ENCODE measurements at regions not wholly inside any gene's neighbourhood (a gene's known extent, or its start where the extent isn't known, plus 50 kb on each side); places are given as distances from the start of the nearest gene placed in this dataset.

- DNase-seq (ENCODE audit: low read depth), result no peak
- Histone ChIP-seq H3K36me3 (ENCODE audit: control insufficient read depth, insufficient read depth, low read length, severe bottlenecking) (no peaks in the 10 kb centered on the region), H3K4me1 (ENCODE audit: control insufficient read depth, insufficient read depth, low read length) (no peaks in the 10 kb centered on the region), H3K27me3 (replicated peaks; ENCODE audit: control insufficient read depth, insufficient read depth, low read length) (peaks cover 12% of the 10 kb centered on the region), H3K9ac (ENCODE audit: low read length) (no peak overlapping the region), H3K4me3 (ENCODE audit: low read length) (no peak overlapping the region), H3K9me3 (ENCODE audit: control insufficient read depth, low read length) (no peaks in the 10 kb centered on the region)
These were observed 246.9 kb upstream of the ADAMTS16 start for GRCh38 chr5:4893063-4893744.

DNA sequence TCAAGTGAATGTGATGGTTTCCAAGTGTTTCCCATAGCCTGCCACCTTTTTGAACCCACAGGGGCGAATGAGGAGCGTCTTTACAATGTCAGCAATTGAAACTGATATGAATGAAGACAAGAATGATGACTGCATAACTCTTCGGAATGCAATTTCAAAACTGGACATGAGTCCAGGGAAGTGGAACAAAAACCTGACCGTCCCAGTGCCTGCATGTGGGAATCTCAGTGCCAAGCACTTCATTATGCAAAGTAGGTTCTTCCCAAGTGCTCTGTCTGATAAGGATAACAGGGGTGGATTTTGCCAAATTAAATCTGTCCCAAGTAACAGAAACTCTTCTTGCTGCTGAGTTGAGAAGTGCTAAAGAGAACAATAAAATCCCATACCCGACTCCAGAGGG lies 243.8 kb upstream of the ADAMTS16 start:
- Histone ChIP-seq H3K9ac (ENCODE audit: low read length) (no peak overlapping the region), H3K36me3 (ENCODE audit: control insufficient read depth, insufficient read depth, low read length, severe bottlenecking) (no peaks in the 10 kb centered on the region), H3K9me3 (ENCODE audit: control insufficient read depth, low read length) (no peaks in the 10 kb centered on the region), H3K4me3 (ENCODE audit: low read length) (no peak overlapping the region), H3K27me3 (replicated peaks; ENCODE audit: control insufficient read depth, insufficient read depth, low read length) (peaks cover 19% of the 10 kb centered on the region), H3K4me1 (ENCODE audit: control insufficient read depth, insufficient read depth, low read length) (no peaks in the 10 kb centered on the region)
- DNase-seq (ENCODE audit: low read depth), result no peak

DNA sequence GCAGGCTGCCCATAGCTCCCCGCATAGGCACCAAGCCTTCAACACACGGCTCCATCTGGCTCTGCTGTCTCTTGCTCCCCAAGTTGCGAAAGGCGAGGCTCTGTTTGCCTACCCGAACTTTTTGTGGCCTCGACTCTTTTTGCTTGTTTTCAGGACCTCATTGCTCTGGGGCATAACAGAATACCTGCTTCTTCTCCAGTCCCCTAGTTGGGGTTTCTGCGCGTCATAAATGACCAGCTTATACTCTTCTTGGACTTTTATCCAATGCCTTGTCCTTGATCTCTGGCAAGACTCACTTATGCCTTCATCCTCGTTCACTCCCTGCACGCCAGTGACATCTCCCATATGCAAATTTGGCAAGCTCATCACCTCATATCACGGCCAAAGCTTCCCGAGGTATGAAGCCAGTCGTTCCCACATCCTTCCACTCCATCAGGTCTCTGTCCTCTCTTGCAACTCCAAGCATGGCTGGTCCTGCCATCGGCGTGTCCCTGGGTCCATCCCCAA lies 238.8 kb upstream of the ADAMTS16 start:
- no peak for DNase-seq (ENCODE audit: low read depth)
- Histone ChIP-seq H3K4me3 (ENCODE audit: low read length) (no peak overlapping the region), H3K4me1 (ENCODE audit: control insufficient read depth, insufficient read depth, low read length) (peaks cover 11% of the 10 kb centered on the region), H3K27me3 (replicated peaks; ENCODE audit: control insufficient read depth, insufficient read depth, low read length) (peaks cover 35% of the 10 kb centered on the region), H3K9ac (ENCODE audit: low read length) (no peak overlapping the region), H3K36me3 (ENCODE audit: control insufficient read depth, insufficient read depth, low read length, severe bottlenecking) (no peaks in the 10 kb centered on the region), H3K9me3 (ENCODE audit: control insufficient read depth, low read length) (no peaks in the 10 kb centered on the region)

DNA sequence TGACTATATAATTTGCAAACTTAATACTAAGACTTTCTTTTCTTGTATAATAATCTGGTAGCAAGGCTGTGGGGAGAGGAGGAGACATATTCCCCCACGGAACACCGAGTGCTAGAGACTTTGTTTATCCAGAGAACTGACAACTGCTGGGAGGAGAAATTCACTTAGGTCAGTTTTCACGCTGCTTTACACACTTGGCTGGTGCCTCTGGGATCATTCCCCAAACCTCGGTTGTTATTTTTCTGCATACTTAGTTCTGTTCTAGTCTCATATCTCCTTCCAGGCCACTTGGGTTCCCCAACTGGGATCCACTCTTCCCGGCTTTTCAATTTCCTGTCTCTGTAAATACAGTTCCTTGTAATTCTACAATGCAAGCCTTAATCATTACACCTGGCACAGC lies 238.2 kb upstream of the ADAMTS16 start:
- no peak overlapping the region for H3K9ac ChIP-seq (ENCODE audit: low read length)
- H3K4me1 ChIP-seq (ENCODE audit: control insufficient read depth, insufficient read depth, low read length), result peaks cover 15% of the 10 kb centered on the region
- no peaks in the 10 kb centered on the region for H3K36me3 ChIP-seq (ENCODE audit: control insufficient read depth, insufficient read depth, low read length, severe bottlenecking)
- DNase-seq (ENCODE audit: low read depth), result no peak
- no peaks in the 10 kb centered on the region for H3K9me3 ChIP-seq (ENCODE audit: control insufficient read depth, low read length)
- H3K27me3 ChIP-seq (replicated peaks; ENCODE audit: control insufficient read depth, insufficient read depth, low read length), result peaks cover 35% of the 10 kb centered on the region
- no peak overlapping the region for H3K4me3 ChIP-seq (ENCODE audit: low read length)

DNA sequence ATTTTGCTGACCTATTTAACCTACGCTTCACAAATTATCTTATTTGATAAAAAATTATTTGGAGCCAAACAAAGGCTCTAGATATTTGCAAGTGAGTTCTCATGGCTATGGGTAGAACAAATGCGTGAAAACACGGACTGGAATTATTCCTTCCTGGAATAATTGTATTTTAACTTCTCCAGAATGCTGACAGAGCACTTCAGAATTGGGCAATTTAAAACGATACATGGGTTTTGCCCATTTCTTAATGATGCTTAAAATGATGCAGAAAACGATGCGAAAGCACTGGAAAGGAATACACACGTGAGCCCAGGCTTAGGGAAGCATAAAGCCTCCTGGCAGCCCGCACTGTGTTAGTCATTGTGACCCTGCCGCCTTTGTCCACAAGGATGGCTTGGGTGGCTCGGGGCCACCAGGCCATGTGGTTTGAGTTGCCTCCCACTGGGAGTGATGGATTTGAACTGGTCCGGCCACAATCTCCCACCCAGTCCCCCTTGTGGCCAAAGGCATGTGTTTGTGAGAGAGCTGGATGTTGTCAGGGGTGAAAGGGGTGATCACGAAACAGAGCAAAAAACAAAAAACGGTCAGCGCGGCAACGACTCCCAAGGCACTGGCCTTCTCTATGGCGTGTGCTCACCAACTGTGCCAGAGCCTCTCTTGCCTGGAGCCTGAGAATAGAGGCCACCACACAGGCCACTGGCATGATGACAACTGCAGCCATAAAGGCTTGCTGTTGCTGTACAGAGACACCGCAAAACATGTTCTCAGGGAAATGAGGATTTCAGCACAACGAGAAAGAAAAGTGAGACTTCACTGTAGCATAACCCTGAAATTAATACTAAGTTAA lies 234.2 kb upstream of the ADAMTS16 start:
- no peak for DNase-seq (ENCODE audit: low read depth)

DNA sequence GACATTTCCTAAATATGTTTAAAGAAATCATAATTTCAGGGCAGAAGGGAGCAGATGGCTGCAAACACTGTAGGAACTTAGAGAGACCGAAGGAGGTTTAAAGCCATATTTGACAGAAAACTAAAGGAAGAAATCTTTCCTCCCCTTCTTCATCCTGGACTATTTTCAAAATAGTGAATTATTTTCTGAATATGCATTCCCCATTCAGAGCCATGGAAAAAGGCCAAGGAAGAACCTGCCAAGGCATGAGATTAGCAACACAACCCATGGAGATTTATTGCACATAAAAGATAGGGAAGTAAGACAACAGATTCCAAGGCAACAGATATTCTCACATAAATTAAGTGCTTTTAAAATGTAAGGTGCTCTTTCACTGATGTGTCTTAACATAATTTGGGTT lies 233.3 kb upstream of the ADAMTS16 start:
- no peak for DNase-seq (ENCODE audit: low read depth)
- Histone ChIP-seq H3K9me3 (ENCODE audit: control insufficient read depth, low read length) (no peaks in the 10 kb centered on the region), H3K9ac (ENCODE audit: low read length) (no peak overlapping the region), H3K4me3 (ENCODE audit: low read length) (no peak overlapping the region), H3K4me1 (ENCODE audit: control insufficient read depth, insufficient read depth, low read length) (peaks cover 15% of the 10 kb centered on the region), H3K27me3 (replicated peaks; ENCODE audit: control insufficient read depth, insufficient read depth, low read length) (peaks cover 40% of the 10 kb centered on the region), H3K36me3 (ENCODE audit: control insufficient read depth, insufficient read depth, low read length, severe bottlenecking) (no peaks in the 10 kb centered on the region)

More for the DNA sequence above, 234.2 kb upstream of the ADAMTS16 start:
- H3K4me3 ChIP-seq (ENCODE audit: low read length), result no peak overlapping the region
- H3K36me3 ChIP-seq (ENCODE audit: control insufficient read depth, insufficient read depth, low read length, severe bottlenecking), result no peaks in the 10 kb centered on the region
- peaks cover 15% of the 10 kb centered on the region for H3K4me1 ChIP-seq (ENCODE audit: control insufficient read depth, insufficient read depth, low read length)
- H3K9ac ChIP-seq (ENCODE audit: low read length), result no peak overlapping the region
- no peaks in the 10 kb centered on the region for H3K9me3 ChIP-seq (ENCODE audit: control insufficient read depth, low read length)
- H3K27me3 ChIP-seq (replicated peaks; ENCODE audit: control insufficient read depth, insufficient read depth, low read length), result peaks cover 42% of the 10 kb centered on the region

- no peak overlapping the region for H3K9ac ChIP-seq (ENCODE audit: low read length)
- no peak overlapping the region for H3K4me3 ChIP-seq (ENCODE audit: low read length)
- no peaks in the 10 kb centered on the region for H3K9me3 ChIP-seq (ENCODE audit: control insufficient read depth, low read length)
- DNase-seq (ENCODE audit: low read depth), result no peak
- peaks cover 15% of the 10 kb centered on the region for H3K4me1 ChIP-seq (ENCODE audit: control insufficient read depth, insufficient read depth, low read length)
- no peaks in the 10 kb centered on the region for H3K36me3 ChIP-seq (ENCODE audit: control insufficient read depth, insufficient read depth, low read length, severe bottlenecking)
- peaks cover 36% of the 10 kb centered on the region for H3K27me3 ChIP-seq (replicated peaks; ENCODE audit: control insufficient read depth, insufficient read depth, low read length)
These were observed 232.6 kb upstream of the ADAMTS16 start for GRCh38 chr5:4907571-4907970.

DNA sequence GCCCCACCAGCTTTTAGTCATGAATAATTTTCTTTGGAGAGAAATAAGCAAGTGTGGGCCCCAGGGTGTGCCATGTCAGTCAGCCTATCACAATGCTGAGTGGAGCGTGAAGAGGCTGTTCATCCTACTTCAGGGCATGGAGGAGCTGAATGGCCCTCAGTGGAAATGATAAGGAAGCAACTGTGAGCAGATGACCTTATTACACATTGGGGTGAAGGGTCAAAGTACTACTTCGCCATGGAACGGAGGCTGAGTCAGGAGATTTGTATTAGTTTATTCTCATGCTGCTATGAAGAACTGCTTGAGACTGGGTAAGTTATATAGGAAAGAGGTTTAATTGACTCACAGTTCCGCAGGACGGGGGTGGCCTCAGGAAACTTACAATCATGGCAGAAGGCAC lies 231.0 kb upstream of the ADAMTS16 start:
- no peaks in the 10 kb centered on the region for H3K9me3 ChIP-seq (ENCODE audit: control insufficient read depth, low read length)
- no peak for DNase-seq (ENCODE audit: low read depth)
- no peak overlapping the region for H3K4me3 ChIP-seq (ENCODE audit: low read length)
- no peak overlapping the region for H3K9ac ChIP-seq (ENCODE audit: low read length)
- peaks cover 15% of the 10 kb centered on the region for H3K4me1 ChIP-seq (ENCODE audit: control insufficient read depth, insufficient read depth, low read length)
- no peaks in the 10 kb centered on the region for H3K36me3 ChIP-seq (ENCODE audit: control insufficient read depth, insufficient read depth, low read length, severe bottlenecking)
- H3K27me3 ChIP-seq (replicated peaks; ENCODE audit: control insufficient read depth, insufficient read depth, low read length), result peaks cover 28% of the 10 kb centered on the region

DNA sequence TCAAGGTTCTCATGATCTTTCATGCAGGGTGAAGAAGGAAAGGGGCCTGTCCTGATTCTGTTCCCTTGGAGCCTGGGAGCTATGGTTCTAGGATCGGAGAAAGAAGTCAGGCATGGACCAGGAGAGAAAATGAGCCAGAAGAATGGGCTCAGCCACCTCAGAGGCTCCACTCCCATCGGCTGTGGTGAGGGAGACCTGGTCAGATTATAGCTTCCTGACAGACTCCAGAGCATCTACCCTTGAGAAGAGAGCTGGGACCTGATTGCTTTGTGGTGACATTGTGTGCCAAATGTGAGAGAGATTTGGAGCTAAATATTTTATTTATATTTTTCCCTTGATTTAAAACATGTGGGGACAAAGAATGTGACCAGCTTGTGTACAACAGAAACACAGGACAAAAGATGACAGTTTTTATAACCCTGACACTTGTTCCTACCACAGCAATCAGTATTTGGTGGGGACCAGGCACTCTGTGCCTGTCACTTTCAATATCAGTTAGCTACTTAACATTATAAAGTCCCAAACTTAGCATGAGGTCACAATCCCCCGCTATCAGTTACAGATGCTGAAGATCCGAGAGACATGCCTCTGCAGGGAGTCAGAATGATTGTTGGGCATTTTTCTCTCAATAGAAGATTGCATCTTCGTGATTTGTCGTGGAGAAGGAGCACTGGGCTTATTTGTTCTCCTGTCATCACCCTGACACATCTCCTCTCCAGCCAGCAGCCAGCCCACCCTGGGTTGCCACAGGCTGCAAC lies 228.3 kb upstream of the ADAMTS16 start:
- H3K9ac ChIP-seq (ENCODE audit: low read length), result no peak overlapping the region
- peaks cover 30% of the 10 kb centered on the region for H3K27me3 ChIP-seq (replicated peaks; ENCODE audit: control insufficient read depth, insufficient read depth, low read length)
- no peaks in the 10 kb centered on the region for H3K36me3 ChIP-seq (ENCODE audit: control insufficient read depth, insufficient read depth, low read length, severe bottlenecking)
- no peak overlapping the region for H3K4me3 ChIP-seq (ENCODE audit: low read length)
- H3K4me1 ChIP-seq (ENCODE audit: control insufficient read depth, insufficient read depth, low read length), result no peaks in the 10 kb centered on the region
- no peak for DNase-seq (ENCODE audit: low read depth)
- no peaks in the 10 kb centered on the region for H3K9me3 ChIP-seq (ENCODE audit: control insufficient read depth, low read length)

DNA sequence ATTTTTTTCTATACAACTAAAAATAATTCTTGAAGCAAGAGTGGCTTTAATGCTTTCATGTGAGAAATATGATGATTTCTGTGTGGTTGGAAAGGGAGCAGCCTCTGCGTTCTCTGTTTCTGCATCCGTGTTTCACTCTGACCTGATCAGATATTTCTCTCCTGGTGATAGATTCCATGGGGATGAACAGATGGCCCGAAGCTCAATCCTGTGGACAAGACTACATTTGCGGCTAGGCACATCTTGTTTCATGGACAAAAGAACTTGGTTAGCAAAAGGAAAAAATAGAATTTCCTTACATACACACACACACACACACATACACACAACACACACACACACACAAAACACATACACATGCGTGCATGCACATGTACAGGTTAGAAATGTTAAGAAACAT lies 218.2 kb upstream of the ADAMTS16 start:
- Histone ChIP-seq H3K36me3 (ENCODE audit: control insufficient read depth, insufficient read depth, low read length, severe bottlenecking) (no peaks in the 10 kb centered on the region), H3K4me3 (ENCODE audit: low read length) (no peak overlapping the region), H3K9ac (ENCODE audit: low read length) (no peak overlapping the region), H3K4me1 (ENCODE audit: control insufficient read depth, insufficient read depth, low read length) (peaks cover 1% of the 10 kb centered on the region), H3K9me3 (ENCODE audit: control insufficient read depth, low read length) (peaks cover 4% of the 10 kb centered on the region), H3K27me3 (replicated peaks; ENCODE audit: control insufficient read depth, insufficient read depth, low read length) (peaks cover 27% of the 10 kb centered on the region)
- DNase-seq (ENCODE audit: low read depth), result no peak

GRCh38 chr5:4924577-4924976 lies 215.6 kb upstream of the ADAMTS16 start:
- Histone ChIP-seq H3K4me3 (ENCODE audit: low read length) (no peak overlapping the region), H3K9me3 (ENCODE audit: control insufficient read depth, low read length) (peaks cover 4% of the 10 kb centered on the region), H3K4me1 (ENCODE audit: control insufficient read depth, insufficient read depth, low read length) (peaks cover 3% of the 10 kb centered on the region), H3K27me3 (replicated peaks; ENCODE audit: control insufficient read depth, insufficient read depth, low read length) (peaks cover 31% of the 10 kb centered on the region), H3K9ac (ENCODE audit: low read length) (no peak overlapping the region), H3K36me3 (ENCODE audit: control insufficient read depth, insufficient read depth, low read length, severe bottlenecking) (no peaks in the 10 kb centered on the region)
- no peak for DNase-seq (ENCODE audit: low read depth)

Measured in adipocyte (in vitro differentiated cells).